ENCODE measurements at regions not wholly inside any gene's neighbourhood (a gene's known extent, or its start where the extent isn't known, plus 50 kb on each side); places are given as distances from the start of the nearest gene placed in this dataset.

- no peaks in the 10 kb centered on the region for H3K9me2 ChIP-seq (ENCODE audit: insufficient read depth)
- ChIA-PET POLR2A (no interaction called here), CTCF (no interaction called here), RAD21 (ENCODE audit: low non-redundant PET in 1 of 2, low total read pairs in 2 of 2, uncharacterized antibody in 2 of 2, unreplicated experiment in 2 of 2) (no interaction called here)
- ATAC-seq (no peak), DNase-seq (ENCODE audit: low read depth, low spot score) (no peak)
- no peak overlapping the region for H3K27ac ChIP-seq (ENCODE audit: low read depth, low read length)
- H3K4me3 ChIP-seq (replicated peaks in 1 of 2; ENCODE audit: low read depth in 1 of 2, low read length in 2 of 2), result no peak overlapping the region
- H3K27me3 ChIP-seq (ENCODE audit: insufficient read depth, low read length), result no peaks in the 10 kb centered on the region
- H3K9me3 ChIP-seq (ENCODE audit: control insufficient read depth in 1 of 2, insufficient read depth in 1 of 2, low read depth in 1 of 2, low read length in 2 of 2), result no peaks in the 10 kb centered on the region
- H4K20me1 ChIP-seq (ENCODE audit: insufficient read depth), result no peaks in the 10 kb centered on the region
- no peak overlapping the region for H2AFZ ChIP-seq (ENCODE audit: low read depth, low read length, poor library complexity, severe bottlenecking)
- no peaks in the 10 kb centered on the region for H3K36me3 ChIP-seq (ENCODE audit: control insufficient read depth in 1 of 2, insufficient read depth in 2 of 2, low read length in 2 of 2)
- no peaks in the 10 kb centered on the region for H3K79me2 ChIP-seq (ENCODE audit: insufficient read depth, low read length)
- no peak overlapping the region for H3K9ac ChIP-seq (ENCODE audit: low read length)
- intact Hi-C loops (cut with micrococcal nuclease), result no loop called here
- TF ChIP-seq YY1 (IDR thresholded peaks at IDR 0.05; ENCODE audit: extremely low read depth, insufficient replicate concordance, low read depth, low read length), result no peak
- TF ChIP-seq, protein P1, sequence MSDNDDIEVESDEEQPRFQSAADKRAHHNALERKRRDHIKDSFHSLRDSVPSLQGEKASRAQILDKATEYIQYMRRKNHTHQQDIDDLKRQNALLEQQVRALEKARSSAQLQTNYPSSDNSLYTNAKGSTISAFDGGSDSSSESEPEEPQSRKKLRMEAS (IDR thresholded peaks at IDR 0.05), result no peak
- no peak for TF ChIP-seq POLR2A (IDR thresholded peaks at IDR 0.05; ENCODE audit: borderline replicate concordance, extremely low read depth, insufficient read depth, insufficient read length)
- no peak for TF ChIP-seq ZNF274 (IDR thresholded peaks at IDR 0.05; ENCODE audit: low read depth, low read length)
- TF ChIP-seq, protein P2, sequence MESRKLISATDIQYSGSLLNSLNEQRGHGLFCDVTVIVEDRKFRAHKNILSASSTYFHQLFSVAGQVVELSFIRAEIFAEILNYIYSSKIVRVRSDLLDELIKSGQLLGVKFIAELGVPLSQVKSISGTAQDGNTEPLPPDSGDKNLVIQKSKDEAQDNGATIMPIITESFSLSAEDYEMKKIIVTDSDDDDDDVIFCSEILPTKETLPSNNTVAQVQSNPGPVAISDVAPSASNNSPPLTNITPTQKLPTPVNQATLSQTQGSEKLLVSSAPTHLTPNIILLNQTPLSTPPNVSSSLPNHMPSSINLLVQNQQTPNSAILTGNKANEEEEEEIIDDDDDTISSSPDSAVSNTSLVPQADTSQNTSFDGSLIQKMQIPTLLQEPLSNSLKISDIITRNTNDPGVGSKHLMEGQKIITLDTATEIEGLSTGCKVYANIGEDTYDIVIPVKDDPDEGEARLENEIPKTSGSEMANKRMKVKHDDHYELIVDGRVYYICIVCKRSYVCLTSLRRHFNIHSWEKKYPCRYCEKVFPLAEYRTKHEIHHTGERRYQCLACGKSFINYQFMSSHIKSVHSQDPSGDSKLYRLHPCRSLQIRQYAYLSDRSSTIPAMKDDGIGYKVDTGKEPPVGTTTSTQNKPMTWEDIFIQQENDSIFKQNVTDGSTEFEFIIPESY (IDR thresholded peaks at IDR 0.05; ENCODE audit: extremely low read depth, insufficient replicate concordance, low read length), result no peak
- no peak for TF ChIP-seq ELF1 (IDR thresholded peaks at IDR 0.05; ENCODE audit: borderline replicate concordance, low read depth)
- TF ChIP-seq, protein P3, sequence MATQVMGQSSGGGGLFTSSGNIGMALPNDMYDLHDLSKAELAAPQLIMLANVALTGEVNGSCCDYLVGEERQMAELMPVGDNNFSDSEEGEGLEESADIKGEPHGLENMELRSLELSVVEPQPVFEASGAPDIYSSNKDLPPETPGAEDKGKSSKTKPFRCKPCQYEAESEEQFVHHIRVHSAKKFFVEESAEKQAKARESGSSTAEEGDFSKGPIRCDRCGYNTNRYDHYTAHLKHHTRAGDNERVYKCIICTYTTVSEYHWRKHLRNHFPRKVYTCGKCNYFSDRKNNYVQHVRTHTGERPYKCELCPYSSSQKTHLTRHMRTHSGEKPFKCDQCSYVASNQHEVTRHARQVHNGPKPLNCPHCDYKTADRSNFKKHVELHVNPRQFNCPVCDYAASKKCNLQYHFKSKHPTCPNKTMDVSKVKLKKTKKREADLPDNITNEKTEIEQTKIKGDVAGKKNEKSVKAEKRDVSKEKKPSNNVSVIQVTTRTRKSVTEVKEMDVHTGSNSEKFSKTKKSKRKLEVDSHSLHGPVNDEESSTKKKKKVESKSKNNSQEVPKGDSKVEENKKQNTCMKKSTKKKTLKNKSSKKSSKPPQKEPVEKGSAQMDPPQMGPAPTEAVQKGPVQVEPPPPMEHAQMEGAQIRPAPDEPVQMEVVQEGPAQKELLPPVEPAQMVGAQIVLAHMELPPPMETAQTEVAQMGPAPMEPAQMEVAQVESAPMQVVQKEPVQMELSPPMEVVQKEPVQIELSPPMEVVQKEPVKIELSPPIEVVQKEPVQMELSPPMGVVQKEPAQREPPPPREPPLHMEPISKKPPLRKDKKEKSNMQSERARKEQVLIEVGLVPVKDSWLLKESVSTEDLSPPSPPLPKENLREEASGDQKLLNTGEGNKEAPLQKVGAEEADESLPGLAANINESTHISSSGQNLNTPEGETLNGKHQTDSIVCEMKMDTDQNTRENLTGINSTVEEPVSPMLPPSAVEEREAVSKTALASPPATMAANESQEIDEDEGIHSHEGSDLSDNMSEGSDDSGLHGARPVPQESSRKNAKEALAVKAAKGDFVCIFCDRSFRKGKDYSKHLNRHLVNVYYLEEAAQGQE (IDR thresholded peaks at IDR 0.05; ENCODE audit: low read depth), result no peak
- no peak for TF ChIP-seq RAD21 (IDR thresholded peaks at IDR 0.05; ENCODE audit: low read depth)
- TF ChIP-seq POLR2AphosphoS5 (IDR thresholded peaks at IDR 0.05; ENCODE audit: low read depth, low read length), result no peak
- TF ChIP-seq, protein P4, sequence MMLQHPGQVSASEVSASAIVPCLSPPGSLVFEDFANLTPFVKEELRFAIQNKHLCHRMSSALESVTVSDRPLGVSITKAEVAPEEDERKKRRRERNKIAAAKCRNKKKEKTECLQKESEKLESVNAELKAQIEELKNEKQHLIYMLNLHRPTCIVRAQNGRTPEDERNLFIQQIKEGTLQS (IDR thresholded peaks at IDR 0.05), result no peak
- no peak for TF ChIP-seq SRF (IDR thresholded peaks at IDR 0.05; ENCODE audit: low read depth)
- no peak for TF ChIP-seq CEBPB (IDR thresholded peaks at IDR 0.05; ENCODE audit: low read depth)
- TF ChIP-seq SIN3A (IDR thresholded peaks at IDR 0.05; ENCODE audit: low read depth), result no peak
- no peak for TF ChIP-seq JUND (IDR thresholded peaks at IDR 0.05)
- TF ChIP-seq SP1 (IDR thresholded peaks at IDR 0.05; ENCODE audit: low read depth), result no peak
- no TSS peak for BruUV-seq (replicated peaks)
- no peak overlapping the region for H3K4me2 ChIP-seq (ENCODE audit: low read length)
- peaks cover 2 to 12% of the 10 kb centered on the region in 2 experiments; a peak in 1 of 4 replicates for H3K4me1 ChIP-seq (ENCODE audit: control insufficient read depth in 1 of 2, insufficient read depth in 2 of 2, low read length in 2 of 2)
Observed at GRCh38 chr4:53647547-53647946, 56.3 kb upstream of the LNX1 start.

All from HCT116 (cell line).